T-helper 22 cell (primary cell): ENCODE measurements at regions not wholly inside any gene's neighbourhood (a gene's known extent, or its start where the extent isn't known, plus 50 kb on each side); places are given as distances from the start of the nearest gene placed in this dataset.
"Not testable (repeated sequence)": the region's sequence is repeated elsewhere in the genome, so short reads cannot be mapped to it uniquely, and the experiment has no call there.

Experiments
- DNase-seq: peaks from one replicate; pipeline ENCODE4 v3.0.0-alpha.2; 2020; ENCODE audit warnings: low read depth

- DNase-seq, result no peak
Measured at GRCh38 chr14:22252686-22253085, 336.3 kb downstream of the DAD1 start.

DNA sequence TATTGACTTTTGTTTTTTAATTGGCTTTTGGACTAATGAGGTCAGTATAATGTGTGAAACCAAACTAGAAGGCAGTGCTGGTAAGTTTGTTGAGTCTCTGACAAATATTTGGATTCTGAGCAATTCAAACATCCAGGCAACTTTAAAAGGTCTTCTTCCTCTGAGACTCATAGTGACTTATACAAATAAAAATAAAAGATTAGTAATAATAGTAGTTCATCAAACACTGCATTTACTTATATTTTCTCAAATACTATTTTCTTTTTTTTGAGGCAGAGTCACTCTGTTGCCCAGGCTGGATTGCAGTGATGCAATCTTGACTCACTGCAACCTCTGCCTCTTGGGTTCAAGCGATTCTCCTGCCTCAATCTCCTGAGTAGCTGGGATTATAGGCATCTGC lies 337.9 kb downstream of the DAD1 start:
- no peak for DNase-seq

DNA sequence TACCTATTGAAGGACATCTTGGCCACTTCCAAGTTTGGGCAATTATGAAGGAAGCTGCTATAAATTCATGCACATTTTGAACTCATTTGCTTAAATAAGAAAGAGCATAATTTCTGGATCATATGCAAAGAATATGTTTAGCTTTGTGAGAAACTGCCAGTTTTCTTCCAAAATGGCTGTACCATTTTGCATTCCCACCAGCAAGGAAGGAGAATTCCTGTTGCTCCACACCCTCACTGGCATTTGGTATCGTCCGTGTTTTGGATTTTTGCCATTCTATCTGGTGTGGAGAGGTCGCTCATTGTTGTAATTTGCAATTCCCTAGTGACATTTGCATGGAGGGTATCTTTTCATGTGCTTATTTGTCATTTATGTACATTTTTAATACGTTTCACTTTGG lies 339.3 kb downstream of the DAD1 start:
- no peak for DNase-seq

DNA sequence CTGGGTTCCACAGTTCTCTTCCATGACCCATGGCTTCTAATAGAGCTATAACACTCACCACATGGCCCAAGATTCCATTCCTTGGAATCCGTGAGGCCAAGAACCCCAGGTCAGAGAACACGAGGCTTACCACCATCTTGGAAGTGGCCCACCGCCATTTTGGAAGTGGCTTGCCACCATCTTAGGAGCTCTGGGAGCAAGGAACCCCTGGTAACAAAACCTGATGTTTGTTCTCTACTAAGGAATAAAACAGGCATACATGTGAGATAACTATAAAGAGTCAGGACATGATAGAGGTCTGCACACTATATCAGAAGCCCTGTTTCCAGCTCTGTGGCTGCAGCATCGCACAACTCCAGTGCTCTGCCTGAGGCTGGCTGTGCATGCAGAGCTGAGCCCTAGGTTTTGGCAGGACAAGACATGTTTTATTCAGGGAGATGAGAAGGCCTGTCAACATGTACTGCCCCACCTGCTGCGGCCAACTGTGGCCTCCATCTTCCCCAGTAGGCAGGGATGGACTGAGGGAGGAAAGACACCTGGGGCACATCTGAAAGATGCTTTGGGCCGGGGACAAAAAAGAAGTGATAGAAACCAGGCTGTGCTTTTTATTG lies 344.9 kb downstream of the DAD1 start:
- DNase-seq, result no peak

DNA sequence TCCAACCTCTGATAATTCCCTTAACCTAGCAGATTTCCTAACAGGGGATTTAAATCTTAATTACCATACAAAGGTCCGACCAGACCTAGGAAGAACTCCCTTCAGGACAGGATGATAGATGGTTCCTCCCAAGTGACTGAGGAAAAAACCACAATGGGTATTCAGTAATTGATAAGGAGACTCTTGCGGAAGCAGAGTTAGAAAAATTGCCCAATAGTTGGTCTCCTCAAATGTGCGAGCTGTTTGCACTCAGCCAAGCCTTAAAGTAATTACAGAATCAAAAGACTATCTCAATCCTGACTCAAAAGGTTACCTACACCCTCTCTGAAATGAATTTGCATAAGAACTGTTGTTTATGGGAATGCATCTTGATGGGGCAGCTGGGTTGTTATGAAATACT lies 350.7 kb downstream of the DAD1 start:
- DNase-seq, result not testable (repeated sequence)

GRCh38 chr14:22233377-22233776 lies 355.6 kb downstream of the DAD1 start:
- DNase-seq, result no peak

DNA sequence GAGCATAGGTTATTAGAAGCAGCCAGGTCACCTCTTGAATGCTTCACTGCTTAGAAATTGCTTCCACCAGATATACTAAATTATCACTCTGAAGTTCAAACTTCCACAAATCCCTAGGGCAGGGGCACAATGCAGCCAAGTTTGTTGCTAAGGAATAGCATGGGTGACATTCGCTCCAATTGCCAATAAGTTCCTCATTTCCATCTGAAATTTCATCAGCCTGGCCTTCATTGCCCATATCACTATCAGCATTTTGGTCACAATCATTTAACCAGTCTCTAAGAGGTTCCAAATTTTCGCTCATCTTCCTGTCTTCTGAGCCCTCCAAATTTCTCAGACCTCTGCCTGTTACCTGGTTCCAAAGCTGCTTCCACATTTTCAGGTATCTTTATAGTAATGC lies 356.1 kb downstream of the DAD1 start:
- no peak for DNase-seq

DNA sequence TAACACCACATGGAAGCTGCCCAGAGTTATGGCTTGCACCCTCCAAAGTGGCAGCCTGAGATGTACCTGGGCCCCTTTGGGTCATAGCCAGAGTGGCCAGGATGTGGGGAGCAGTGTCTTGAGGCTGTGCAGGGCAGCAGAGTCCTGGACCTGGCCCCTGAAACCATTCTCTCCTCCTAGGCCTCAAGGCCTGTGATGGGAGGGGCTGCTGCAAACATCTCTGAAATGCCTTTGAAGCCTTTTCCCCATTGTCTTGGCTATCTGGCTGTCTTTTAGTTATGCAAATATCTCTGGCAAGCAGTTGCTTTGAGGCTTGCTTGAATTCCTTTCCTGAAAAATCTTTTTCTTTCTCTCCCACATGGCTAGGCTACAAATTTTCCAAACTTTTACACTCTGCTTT lies 356.5 kb downstream of the DAD1 start:
- no peak for DNase-seq

DNA sequence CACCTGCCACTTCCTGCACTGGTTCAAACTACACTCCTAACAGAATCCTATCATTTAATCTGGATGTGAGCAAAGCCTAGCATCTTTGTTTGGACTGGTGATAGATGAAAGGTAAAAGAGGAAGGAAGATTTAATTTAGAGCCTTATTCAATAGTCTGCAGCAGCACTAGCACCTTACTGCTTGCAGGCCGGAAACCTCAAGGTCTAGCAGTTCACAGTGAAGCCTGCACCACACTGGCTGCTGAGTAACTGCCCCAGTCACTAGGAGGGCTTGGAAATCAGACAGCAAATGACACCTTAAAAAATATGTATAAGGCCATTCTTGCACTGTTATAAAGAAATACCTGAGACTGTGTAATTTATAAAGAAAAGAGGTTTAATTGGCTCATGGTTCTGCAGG lies 358.0 kb downstream of the DAD1 start:
- DNase-seq, result no peak

GRCh38 chr14:22230517-22230916 lies 358.5 kb downstream of the DAD1 start:
- DNase-seq, result no peak

DNA sequence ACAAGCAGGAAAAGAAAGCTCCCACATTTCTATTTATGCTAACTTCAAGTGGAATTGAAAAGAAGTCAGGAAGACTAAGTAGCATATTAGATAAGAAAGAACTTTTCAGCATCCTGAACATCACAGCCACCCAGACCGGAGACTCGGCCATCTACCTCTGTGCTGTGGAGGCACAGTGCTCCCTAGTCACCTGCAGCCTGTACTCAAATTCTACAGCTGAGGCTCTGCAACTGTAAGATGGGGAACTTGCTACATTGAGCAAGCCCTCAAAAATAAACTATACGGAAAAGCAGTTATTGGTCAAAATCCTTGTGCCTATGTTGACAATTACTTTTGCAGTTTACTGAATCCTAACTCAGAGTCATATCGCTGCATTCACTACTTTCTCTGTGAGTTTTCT lies 361.9 kb downstream of the DAD1 start:
- no peak for DNase-seq

GRCh38 chr14:22226381-22226780 lies 362.6 kb downstream of the DAD1 start:
- no peak for DNase-seq

- DNase-seq, result no peak
Measured at GRCh38 chr14:22225516-22226140, 363.4 kb downstream of the DAD1 start.

- no peak for DNase-seq
Measured at GRCh38 chr14:22221508-22221907, 367.5 kb downstream of the DAD1 start.

DNA sequence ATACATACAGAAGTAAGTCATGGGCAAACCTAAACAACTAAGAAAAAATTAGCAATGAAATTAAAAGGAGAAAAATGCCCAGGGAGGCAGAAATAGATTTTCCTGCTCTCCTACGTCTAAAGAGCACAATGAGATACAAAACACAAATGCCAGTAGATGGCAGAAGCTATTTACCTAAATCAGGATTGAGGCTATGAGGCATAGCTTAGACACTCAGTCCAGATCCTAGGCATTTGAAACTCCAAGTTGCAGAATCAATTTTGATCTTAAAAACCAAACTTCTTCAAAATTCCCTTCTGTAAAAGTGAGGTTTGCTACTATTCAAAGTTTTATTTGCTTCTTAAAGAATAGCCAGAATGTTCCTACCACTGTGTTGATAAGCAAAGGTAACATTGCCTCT lies 368.6 kb downstream of the DAD1 start:
- no peak for DNase-seq

- DNase-seq, result peak; percentile 0
Measured at GRCh38 chr14:22218728-22219127, 370.3 kb downstream of the DAD1 start.

DNA sequence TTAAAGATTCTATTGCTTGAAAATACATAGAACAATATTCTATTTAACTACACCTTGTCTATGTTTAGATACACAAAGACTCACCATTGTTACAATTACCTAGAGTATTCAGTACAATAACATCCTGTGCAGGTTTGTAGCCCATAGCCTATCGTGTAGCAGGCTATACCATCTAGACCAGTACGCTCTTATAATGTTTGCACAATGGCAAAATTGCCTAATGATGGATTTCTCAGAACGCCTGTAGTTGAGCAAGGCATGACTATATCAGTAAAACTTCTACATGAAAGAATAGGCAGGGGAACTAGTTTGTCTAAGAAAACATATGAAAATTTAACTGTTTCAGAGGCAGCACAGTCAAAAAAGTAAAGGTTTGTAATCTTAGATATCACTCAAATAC lies 375.9 kb downstream of the DAD1 start:
- DNase-seq, result no peak

GRCh38 chr14:22210906-22211305 lies 378.1 kb downstream of the DAD1 start:
- no peak for DNase-seq

DNA sequence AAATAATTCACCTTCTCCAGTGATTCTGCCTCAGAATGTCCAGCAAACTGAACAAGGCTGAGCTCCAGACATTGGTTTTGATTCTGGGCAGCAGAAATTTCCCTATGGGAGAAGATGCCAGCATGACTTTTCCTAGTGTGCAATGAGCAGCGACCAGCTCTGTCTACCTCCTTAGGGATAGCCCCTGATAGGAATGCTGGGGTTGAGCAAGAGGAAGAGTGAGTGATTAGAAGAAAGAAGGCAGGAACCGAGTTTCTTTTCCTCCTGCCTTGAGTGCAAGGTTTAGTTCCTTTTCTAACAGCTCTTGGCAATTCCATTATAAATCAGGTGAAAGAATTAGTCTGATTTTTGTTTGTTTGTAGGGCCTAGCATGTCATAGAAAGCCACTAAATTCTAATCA lies 379.0 kb downstream of the DAD1 start:
- DNase-seq, result no peak

DNA sequence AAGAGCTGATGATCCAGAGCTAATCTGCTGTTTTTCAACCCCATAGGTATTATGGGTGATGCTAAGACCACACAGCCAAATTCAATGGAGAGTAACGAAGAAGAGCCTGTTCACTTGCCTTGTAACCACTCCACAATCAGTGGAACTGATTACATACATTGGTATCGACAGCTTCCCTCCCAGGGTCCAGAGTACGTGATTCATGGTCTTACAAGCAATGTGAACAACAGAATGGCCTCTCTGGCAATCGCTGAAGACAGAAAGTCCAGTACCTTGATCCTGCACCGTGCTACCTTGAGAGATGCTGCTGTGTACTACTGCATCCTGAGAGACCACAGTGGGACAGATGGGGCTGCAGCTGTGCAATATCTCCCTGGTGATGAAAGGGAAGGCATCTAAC lies 386.0 kb downstream of the DAD1 start:
- DNase-seq, result no peak

DNA sequence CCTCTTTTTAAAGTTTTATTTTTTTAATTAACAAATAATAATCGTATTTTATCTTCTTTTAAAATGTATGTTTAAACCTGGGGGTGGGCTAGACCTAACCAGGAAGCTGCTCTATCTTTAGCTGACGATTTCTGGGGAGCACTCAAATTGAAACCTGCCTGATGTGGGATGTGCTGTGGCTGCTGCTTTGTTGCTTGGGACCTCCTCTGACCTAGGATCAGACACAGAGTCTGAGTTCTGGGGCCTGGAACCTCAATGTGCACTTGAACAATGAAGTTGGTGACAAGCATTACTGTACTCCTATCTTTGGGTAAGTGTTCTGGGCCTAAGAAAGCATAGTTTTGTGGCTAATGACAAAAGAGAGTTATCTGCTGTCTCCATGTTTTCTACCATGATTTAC lies 386.7 kb downstream of the DAD1 start:
- DNase-seq, result no peak

- no peak for DNase-seq
Measured at GRCh38 chr14:22200977-22201605, 387.9 kb downstream of the DAD1 start.

GRCh38 chr14:22200131-22200530 lies 388.9 kb downstream of the DAD1 start:
- DNase-seq, result not testable (repeated sequence)

- no peak for DNase-seq
Measured at GRCh38 chr14:22194664-22195063, 394.4 kb downstream of the DAD1 start.
